Karpas-422 (cell line): ENCODE measurements at regions not wholly inside any gene's neighbourhood (a gene's known extent, or its start where the extent isn't known, plus 50 kb on each side); places are given as distances from the start of the nearest gene placed in this dataset.
A peak's percentile ranks its signal among the peaks of the same experiment; 100 is the strongest.

Experiments used
- DNase-seq: peaks from one replicate; pipeline ENCODE4 v3.0.0-alpha.2; 2015
- H2AFZ ChIP-seq: fragments of 200-600 bp; sonication (generic); 2 replicates; pipeline ENCODE4 v1.6.1; 2014; ENCODE audit warnings: antibody characterized with exemption, low read length, mixed read lengths
- H3K27ac ChIP-seq: fragments of 200-600 bp; sonication (generic); 2 replicates; pipeline ENCODE4 v1.5.1; 2014; ENCODE audit warnings: mild to moderate bottlenecking, low read length, moderate library complexity
- H3K27me3 ChIP-seq: fragments of 200-600 bp; sonication (generic); 2 replicates; pipeline ENCODE4 v1.6.1; 2014; ENCODE audit warnings: low read length, mixed read lengths
- H3K36me3 ChIP-seq: fragments of 200-600 bp; sonication (generic); 2 replicates; pipeline ENCODE4 v1.6.1; 2014; ENCODE audit warnings: low read length, mixed read lengths; ENCODE audit not compliant: insufficient read depth
- H3K4me1 ChIP-seq: fragments of 200-600 bp; sonication (generic); 2 replicates; pipeline ENCODE4 v1.6.1; 2014; ENCODE audit warnings: mild to moderate bottlenecking, low read length, mixed read lengths
- H3K4me2 ChIP-seq: fragments of 200-600 bp; sonication (generic); 2 replicates; pipeline ENCODE4 v1.6.1; 2014; ENCODE audit warnings: low read length, low read depth, mild to moderate bottlenecking; ENCODE audit not compliant: poor library complexity, severe bottlenecking
- H3K4me3 ChIP-seq: fragments of 200-600 bp; sonication (generic); 2 replicates; pipeline ENCODE4 v1.5.1; 2014; ENCODE audit warnings: mild to moderate bottlenecking, antibody characterized with exemption, low read length, mixed read lengths
- H3K79me2 ChIP-seq: fragments of 200-600 bp; sonication (generic); 2 replicates; pipeline ENCODE4 v1.6.1; 2014; ENCODE audit warnings: mild to moderate bottlenecking, low read length, mixed read lengths
- H3K9ac ChIP-seq: fragments of 200-600 bp; sonication (generic); 2 replicates; pipeline ENCODE4 v1.6.0; 2014; ENCODE audit warnings: low read length
- H3K9me2 ChIP-seq: fragments of 200-600 bp; sonication (generic), shearing (Covaris generic); replicated peaks from 2 replicates; pipeline ENCODE4 v1.6.0; 2014; ENCODE audit warnings: mild to moderate bottlenecking, low read length, moderate library complexity; ENCODE audit not compliant: insufficient read depth
- H3K9me3 ChIP-seq: fragments of 300-700, 200-600 bp; sonication (generic); 2 replicates; pipeline ENCODE4 v1.6.1; 2014; ENCODE audit warnings: low read length, mixed read lengths
- H4K20me1 ChIP-seq: fragments of 200-600 bp; sonication (generic); 2 replicates; pipeline ENCODE4 v1.6.1; 2014; ENCODE audit warnings: mild to moderate bottlenecking, antibody characterized with exemption, low read length, low read depth; ENCODE audit not compliant: insufficient read depth

GRCh38 chr4:130703211-130703935 is 1607.4 kb downstream of the C4orf33 start:
- Histone ChIP-seq H3K9me3 (peaks cover 8% of the 10 kb centered on the region), H3K27ac (no peak overlapping the region), H3K4me3 (no peak overlapping the region), H3K9me2 (no peaks in the 10 kb centered on the region), H3K79me2 (no peaks in the 10 kb centered on the region), H3K4me2 (no peak overlapping the region), H2AFZ (no peak overlapping the region), H4K20me1 (no peaks in the 10 kb centered on the region), H3K36me3 (no peaks in the 10 kb centered on the region), H3K9ac (no peak overlapping the region), H3K27me3 (no peaks in the 10 kb centered on the region), H3K4me1 (no peaks in the 10 kb centered on the region)
- no peak for DNase-seq

GRCh38 chr4:130705023-130705422 is 1609.1 kb downstream of the C4orf33 start:
- no peak overlapping the region for H3K27ac ChIP-seq
- H3K36me3 ChIP-seq = no peaks in the 10 kb centered on the region
- DNase-seq = no peak
- H3K4me1 ChIP-seq = no peaks in the 10 kb centered on the region
- H4K20me1 ChIP-seq = no peaks in the 10 kb centered on the region
- H3K9me3 ChIP-seq = peaks cover 6% of the 10 kb centered on the region; the same call in 1 of the 2 replicates
- no peak overlapping the region for H3K4me3 ChIP-seq
- no peak overlapping the region for H3K4me2 ChIP-seq
- no peaks in the 10 kb centered on the region for H3K9me2 ChIP-seq
- H3K27me3 ChIP-seq = no peaks in the 10 kb centered on the region
- no peak overlapping the region for H2AFZ ChIP-seq
- no peak overlapping the region for H3K9ac ChIP-seq
- H3K79me2 ChIP-seq = no peaks in the 10 kb centered on the region

DNA sequence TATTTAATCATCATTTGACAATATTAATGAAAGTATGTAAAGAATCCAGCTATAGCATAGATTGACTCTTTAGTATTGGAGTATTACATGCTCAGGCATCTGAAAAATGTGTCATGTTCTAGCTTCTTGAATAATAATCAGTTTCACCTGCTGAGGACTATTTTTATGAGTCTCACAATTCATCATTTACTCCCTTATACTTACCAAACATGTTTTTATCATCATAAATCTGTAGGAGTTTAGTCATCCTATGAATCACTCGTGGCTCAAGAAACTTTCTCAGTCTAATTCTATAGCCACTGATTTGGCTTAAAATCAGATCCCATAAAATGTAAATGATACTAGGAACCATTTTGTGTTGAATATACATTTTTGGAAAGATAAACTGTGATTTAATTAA is 1616.1 kb downstream of the C4orf33 start:
- Histone ChIP-seq H4K20me1 (no peaks in the 10 kb centered on the region), H3K36me3 (no peaks in the 10 kb centered on the region), H3K4me2 (no peak overlapping the region)

GRCh38 chr4:130714006-130714405 is 1618.1 kb downstream of the C4orf33 start:
- Histone ChIP-seq H3K4me3 (no peak overlapping the region), H3K9me3 (peaks cover 15% of the 10 kb centered on the region), H3K9me2 (no peaks in the 10 kb centered on the region), H3K27me3 (no peaks in the 10 kb centered on the region), H3K4me1 (no peaks in the 10 kb centered on the region), H3K79me2 (no peaks in the 10 kb centered on the region), H3K36me3 (no peaks in the 10 kb centered on the region), H4K20me1 (no peaks in the 10 kb centered on the region), H3K9ac (no peak overlapping the region), H3K4me2 (no peak overlapping the region), H3K27ac (no peak overlapping the region), H2AFZ (no peak overlapping the region)
- no peak for DNase-seq

More for the DNA sequence above, 1616.1 kb downstream of the C4orf33 start:
- no peak overlapping the region for H3K27ac ChIP-seq
- H3K27me3 ChIP-seq = no peaks in the 10 kb centered on the region
- H3K4me3 ChIP-seq = no peak overlapping the region
- no peaks in the 10 kb centered on the region for H3K9me2 ChIP-seq
- DNase-seq = no peak
- no peaks in the 10 kb centered on the region for H3K4me1 ChIP-seq
- no peak overlapping the region for H2AFZ ChIP-seq
- no peaks in the 10 kb centered on the region for H3K79me2 ChIP-seq
- no peak overlapping the region for H3K9ac ChIP-seq
- H3K9me3 ChIP-seq = peaks cover 8% of the 10 kb centered on the region; the same call in 1 of the 2 replicates

DNA sequence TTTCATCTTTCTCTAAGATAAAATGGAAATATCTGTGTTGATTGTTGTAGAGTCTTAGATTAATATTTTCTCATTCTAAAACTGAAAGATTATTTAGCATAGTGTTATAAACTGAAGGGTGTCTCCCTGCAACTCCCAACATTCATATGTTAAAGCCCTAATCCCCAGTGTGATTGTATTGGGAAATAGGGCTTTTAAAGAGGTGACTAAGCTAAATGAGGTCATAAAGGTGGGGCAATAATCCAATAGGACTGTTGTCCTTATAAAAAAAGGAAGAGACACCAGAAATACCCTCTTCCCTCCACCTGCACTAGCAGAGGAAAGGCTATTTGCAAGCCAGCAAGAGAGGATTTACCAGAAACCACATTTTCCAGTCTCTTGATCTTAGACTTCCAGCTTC is 1626.4 kb downstream of the C4orf33 start:
- Histone ChIP-seq H3K4me2 (no peak overlapping the region), H3K9me3 (peaks cover 25% of the 10 kb centered on the region), H2AFZ (no peak overlapping the region), H3K9me2 (no peaks in the 10 kb centered on the region), H3K27ac (no peak overlapping the region), H3K4me3 (no peak overlapping the region), H4K20me1 (no peaks in the 10 kb centered on the region), H3K79me2 (no peaks in the 10 kb centered on the region), H3K9ac (no peak overlapping the region), H3K36me3 (no peaks in the 10 kb centered on the region), H3K4me1 (no peaks in the 10 kb centered on the region), H3K27me3 (no peaks in the 10 kb centered on the region)
- no peak for DNase-seq

DNA sequence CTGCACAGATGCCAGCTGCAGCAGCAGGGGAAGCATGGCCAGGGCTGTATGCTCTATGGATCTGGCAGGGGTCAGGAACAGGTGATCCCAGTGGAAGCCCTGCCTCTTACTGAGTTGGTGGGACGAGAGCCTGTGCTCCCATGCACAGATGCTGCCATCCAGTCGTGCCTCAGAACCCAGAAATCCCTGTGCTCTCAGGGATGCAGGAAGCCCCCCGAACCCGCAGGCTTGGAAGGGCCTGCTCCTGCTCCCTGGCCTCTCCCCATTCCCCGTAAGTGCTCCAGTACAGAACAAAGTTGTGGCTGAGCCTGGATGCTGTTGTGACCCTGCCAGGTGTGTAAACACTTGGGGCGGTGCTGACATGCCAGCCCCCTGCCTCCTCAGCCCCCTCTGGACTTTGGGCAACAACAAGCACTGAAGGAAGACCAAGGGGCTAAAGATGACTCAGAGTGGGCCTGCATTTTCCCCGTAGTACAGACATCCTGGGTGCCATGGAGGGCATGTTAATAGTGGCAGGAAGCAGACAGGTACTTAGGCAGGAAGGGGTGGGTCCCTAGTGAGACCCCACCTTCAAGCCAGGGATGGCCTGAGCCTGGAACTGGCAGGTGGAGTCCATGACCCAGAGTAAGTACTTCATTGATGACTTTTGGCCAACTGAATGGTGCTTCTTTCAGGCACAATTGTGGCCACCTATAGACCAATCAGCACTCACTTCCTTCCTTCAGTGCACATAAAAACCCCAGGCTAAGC is 1640.7 kb downstream of the C4orf33 start:
- DNase-seq = no peak
- Histone ChIP-seq H3K36me3 (no peaks in the 10 kb centered on the region), H3K27me3 (no peaks in the 10 kb centered on the region), H3K27ac (no peak overlapping the region), H3K9ac (no peak overlapping the region), H3K9me2 (no peaks in the 10 kb centered on the region), H3K9me3 (peaks cover 7% of the 10 kb centered on the region), H3K4me2 (no peak overlapping the region), H4K20me1 (no peaks in the 10 kb centered on the region), H3K79me2 (no peaks in the 10 kb centered on the region), H2AFZ (no peak overlapping the region), H3K4me1 (no peaks in the 10 kb centered on the region), H3K4me3 (no peak overlapping the region)

- Histone ChIP-seq H4K20me1 (no peaks in the 10 kb centered on the region), H2AFZ (no peak overlapping the region), H3K4me1 (no peaks in the 10 kb centered on the region), H3K9me2 (no peaks in the 10 kb centered on the region), H3K9ac (no peak overlapping the region), H3K9me3 (peaks cover 4% of the 10 kb centered on the region; the same call in 1 of the 2 replicates), H3K4me3 (no peak overlapping the region), H3K4me2 (no peak overlapping the region), H3K27ac (no peak overlapping the region), H3K27me3 (no peaks in the 10 kb centered on the region), H3K79me2 (no peaks in the 10 kb centered on the region), H3K36me3 (no peaks in the 10 kb centered on the region)
- no peak for DNase-seq
Measured at GRCh38 chr4:130738233-130738632, 1642.3 kb downstream of the C4orf33 start.

- peak; percentile 66 for DNase-seq
- H3K36me3 ChIP-seq = no peaks in the 10 kb centered on the region
- no peaks in the 10 kb centered on the region for H3K27me3 ChIP-seq
- H3K79me2 ChIP-seq = no peaks in the 10 kb centered on the region
- H3K9me2 ChIP-seq = no peaks in the 10 kb centered on the region
- H3K27ac ChIP-seq = no peak overlapping the region
- peaks cover 7% of the 10 kb centered on the region for H3K9me3 ChIP-seq
- H3K4me1 ChIP-seq = no peaks in the 10 kb centered on the region
- H3K9ac ChIP-seq = no peak overlapping the region
- no peak overlapping the region for H3K4me3 ChIP-seq
- no peak overlapping the region for H3K4me2 ChIP-seq
- no peak overlapping the region for H2AFZ ChIP-seq
- no peaks in the 10 kb centered on the region for H4K20me1 ChIP-seq
Measured at GRCh38 chr4:130747842-130748241, 1651.9 kb downstream of the C4orf33 start.
